HCT116 (cell line): ENCODE measurements at regions not wholly inside any gene's neighbourhood (a gene's known extent, or its start where the extent isn't known, plus 50 kb on each side); places are given as distances from the start of the nearest gene placed in this dataset.

Experiments
- EZH2 ChIP-seq: fragments of 200-600 bp; sonication (generic); IDR thresholded peaks from 2 replicates; pipeline ENCODE4 v1.6.1; 2017; ENCODE audit warnings: antibody characterized with exemption, mixed run types
- EZH2phosphoT487 ChIP-seq: fragments of 200-600 bp; IDR thresholded peaks from 2 replicates; pipeline ENCODE4 v1.6.1; 2018; ENCODE audit warnings: antibody characterized with exemption, borderline replicate concordance
- POLR2AphosphoS5 ChIP-seq: IDR thresholded peaks from 2 replicates; pipeline ENCODE4 v1.6.1; 2011; ENCODE audit warnings: mild to moderate bottlenecking, low read depth, low read length, moderate library complexity
- RAD21 ChIP-seq: IDR thresholded peaks from 2 replicates; pipeline ENCODE4 v1.6.1; 2012; ENCODE audit warnings: low read depth, mild to moderate bottlenecking
- TCF7L2 ChIP-seq: IDR thresholded peaks from 2 replicates; pipeline ENCODE4 v1.7.0; 2011; ENCODE audit warnings: borderline replicate concordance, inconsistent platforms; ENCODE audit not compliant: insufficient read depth, insufficient read length; ENCODE audit errors: extremely low read depth
- ZNF274 ChIP-seq: fragments of 200-500 bp; sonication (Bioruptor generic); IDR thresholded peaks from 2 replicates; pipeline ENCODE4 v1.6.1; 2014; ENCODE audit warnings: mild to moderate bottlenecking, low read depth, low read length, inconsistent platforms
- TF ChIP-seq, protein P1 (sequence below), 3 experiments: fragments of 200-600 bp in 1 of 3; sonication (generic) in 1 of 3; IDR thresholded peaks in 2 of 3; conservative IDR thresholded peaks in 1 of 3; 2 replicates each; pipeline ENCODE4 v1.5.1; 2012 to 2017; ENCODE audit warnings: low read depth in 2 of 3, low read length in 2 of 3, antibody characterized with exemption in 1 of 3, borderline replicate concordance in 1 of 3, control low read depth in 1 of 3, mild to moderate bottlenecking in 1 of 3, mixed read lengths in 1 of 3, mixed run types in 1 of 3, moderate library complexity in 1 of 3; ENCODE audit not compliant: insufficient read depth in 1 of 3
- TF ChIP-seq, protein P2 (sequence below): IDR thresholded peaks from 2 replicates; pipeline ENCODE4 v1.6.1; 2012; ENCODE audit warnings: low read depth

DNA sequence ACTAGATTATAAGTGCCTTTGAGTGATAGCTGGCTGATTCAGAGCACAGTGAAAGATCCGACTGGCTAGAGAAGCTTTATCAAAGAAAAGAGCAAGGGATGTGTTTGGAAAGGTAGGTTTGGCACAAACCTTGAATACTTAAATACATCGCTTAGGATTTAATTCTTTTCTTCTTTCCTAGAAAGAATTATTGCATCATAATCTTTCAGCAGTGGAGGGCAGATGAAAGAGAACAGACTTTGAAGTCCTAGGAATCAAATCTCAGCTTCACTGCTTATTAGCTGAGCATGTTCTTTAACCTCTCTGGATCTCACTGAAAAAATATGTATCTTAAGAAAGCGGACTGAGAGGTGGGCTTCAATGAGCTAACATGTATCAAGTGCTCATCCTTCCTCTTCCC lies 122.8 kb downstream of the ZNF365 start:
- TF ChIP-seq EZH2 (no peak), EZH2phosphoT487 (no peak), TCF7L2 (no peak), POLR2AphosphoS5 (no peak), RAD21 (no peak), ZNF274 (no peak)
- TF ChIP-seq, protein P1, sequence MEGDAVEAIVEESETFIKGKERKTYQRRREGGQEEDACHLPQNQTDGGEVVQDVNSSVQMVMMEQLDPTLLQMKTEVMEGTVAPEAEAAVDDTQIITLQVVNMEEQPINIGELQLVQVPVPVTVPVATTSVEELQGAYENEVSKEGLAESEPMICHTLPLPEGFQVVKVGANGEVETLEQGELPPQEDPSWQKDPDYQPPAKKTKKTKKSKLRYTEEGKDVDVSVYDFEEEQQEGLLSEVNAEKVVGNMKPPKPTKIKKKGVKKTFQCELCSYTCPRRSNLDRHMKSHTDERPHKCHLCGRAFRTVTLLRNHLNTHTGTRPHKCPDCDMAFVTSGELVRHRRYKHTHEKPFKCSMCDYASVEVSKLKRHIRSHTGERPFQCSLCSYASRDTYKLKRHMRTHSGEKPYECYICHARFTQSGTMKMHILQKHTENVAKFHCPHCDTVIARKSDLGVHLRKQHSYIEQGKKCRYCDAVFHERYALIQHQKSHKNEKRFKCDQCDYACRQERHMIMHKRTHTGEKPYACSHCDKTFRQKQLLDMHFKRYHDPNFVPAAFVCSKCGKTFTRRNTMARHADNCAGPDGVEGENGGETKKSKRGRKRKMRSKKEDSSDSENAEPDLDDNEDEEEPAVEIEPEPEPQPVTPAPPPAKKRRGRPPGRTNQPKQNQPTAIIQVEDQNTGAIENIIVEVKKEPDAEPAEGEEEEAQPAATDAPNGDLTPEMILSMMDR (IDR thresholded peaks at IDR 0.05 in 2 of 3, conservative IDR thresholded peaks at IDR 0.05 in 1 of 3; ENCODE audit: borderline replicate concordance in 1 of 3, insufficient read depth in 1 of 3, low read depth in 2 of 3, low read length in 2 of 3), result no peak
- TF ChIP-seq, protein P2, sequence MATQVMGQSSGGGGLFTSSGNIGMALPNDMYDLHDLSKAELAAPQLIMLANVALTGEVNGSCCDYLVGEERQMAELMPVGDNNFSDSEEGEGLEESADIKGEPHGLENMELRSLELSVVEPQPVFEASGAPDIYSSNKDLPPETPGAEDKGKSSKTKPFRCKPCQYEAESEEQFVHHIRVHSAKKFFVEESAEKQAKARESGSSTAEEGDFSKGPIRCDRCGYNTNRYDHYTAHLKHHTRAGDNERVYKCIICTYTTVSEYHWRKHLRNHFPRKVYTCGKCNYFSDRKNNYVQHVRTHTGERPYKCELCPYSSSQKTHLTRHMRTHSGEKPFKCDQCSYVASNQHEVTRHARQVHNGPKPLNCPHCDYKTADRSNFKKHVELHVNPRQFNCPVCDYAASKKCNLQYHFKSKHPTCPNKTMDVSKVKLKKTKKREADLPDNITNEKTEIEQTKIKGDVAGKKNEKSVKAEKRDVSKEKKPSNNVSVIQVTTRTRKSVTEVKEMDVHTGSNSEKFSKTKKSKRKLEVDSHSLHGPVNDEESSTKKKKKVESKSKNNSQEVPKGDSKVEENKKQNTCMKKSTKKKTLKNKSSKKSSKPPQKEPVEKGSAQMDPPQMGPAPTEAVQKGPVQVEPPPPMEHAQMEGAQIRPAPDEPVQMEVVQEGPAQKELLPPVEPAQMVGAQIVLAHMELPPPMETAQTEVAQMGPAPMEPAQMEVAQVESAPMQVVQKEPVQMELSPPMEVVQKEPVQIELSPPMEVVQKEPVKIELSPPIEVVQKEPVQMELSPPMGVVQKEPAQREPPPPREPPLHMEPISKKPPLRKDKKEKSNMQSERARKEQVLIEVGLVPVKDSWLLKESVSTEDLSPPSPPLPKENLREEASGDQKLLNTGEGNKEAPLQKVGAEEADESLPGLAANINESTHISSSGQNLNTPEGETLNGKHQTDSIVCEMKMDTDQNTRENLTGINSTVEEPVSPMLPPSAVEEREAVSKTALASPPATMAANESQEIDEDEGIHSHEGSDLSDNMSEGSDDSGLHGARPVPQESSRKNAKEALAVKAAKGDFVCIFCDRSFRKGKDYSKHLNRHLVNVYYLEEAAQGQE, result no peak
